Mucosa of descending colon (tissue), 3 donors: ENCODE measurements at regions not wholly inside any gene's neighbourhood (a gene's known extent, or its start where the extent isn't known, plus 50 kb on each side); places are given as distances from the start of the nearest gene placed in this dataset.
A peak's percentile ranks its signal among the peaks of the same experiment; 100 is the strongest.

Experiments used
- ATAC-seq: fragments of 200-7000 bp; cut with Tn5 transposase; one replicate; pipeline ENCODE4 v1.9.1; 2020; ENCODE audit warnings: mild to moderate bottlenecking, moderate library complexity
- DNase-seq, 3 donors: peaks; one replicate each; pipeline ENCODE4 v3.0.0-alpha.2; 2020
- H3K36me3 ChIP-seq: fragments of 200-600 bp; one replicate; pipeline ENCODE4 v1.8.0; 2021; ENCODE audit warnings: low read depth, mild to moderate bottlenecking
- H3K4me1 ChIP-seq: fragments of 200-600 bp; one replicate; pipeline ENCODE4 v1.8.0; 2021; ENCODE audit warnings: low read depth, mild to moderate bottlenecking
- H3K4me3 ChIP-seq: fragments of 200-600 bp; one replicate; pipeline ENCODE4 v1.8.0; 2021; ENCODE audit warnings: mild to moderate bottlenecking
- H3K9me3 ChIP-seq: fragments of 200-600 bp; one replicate; pipeline ENCODE4 v1.8.0; 2021; ENCODE audit warnings: mild to moderate bottlenecking
- intact Hi-C, 2 donors: fragments of 100-400 bp; cut with DNase I in 1 of 2; cut with micrococcal nuclease in 1 of 2; formaldehyde crosslinking; loops; one replicate each; pipeline versions ENCODE4 v1.11.0 to v1.11.1; 2022; cut with DNase I, micrococcal nuclease
- TF ChIP-seq, protein P1 (sequence below): fragments of 200-600 bp; IDR thresholded peaks from one replicate; pipeline ENCODE4 v1.8.0; 2022; ENCODE audit warnings: antibody characterized with exemption, mild to moderate bottlenecking
- donor health status: DM: no; HTN: no; CAD: no; lungs with moderate emphysema.
- donor health status: DM: no; HTN: no; CAD: no.
- donor health status: DM: no; HTN: yes; CAD: no.

DNA sequence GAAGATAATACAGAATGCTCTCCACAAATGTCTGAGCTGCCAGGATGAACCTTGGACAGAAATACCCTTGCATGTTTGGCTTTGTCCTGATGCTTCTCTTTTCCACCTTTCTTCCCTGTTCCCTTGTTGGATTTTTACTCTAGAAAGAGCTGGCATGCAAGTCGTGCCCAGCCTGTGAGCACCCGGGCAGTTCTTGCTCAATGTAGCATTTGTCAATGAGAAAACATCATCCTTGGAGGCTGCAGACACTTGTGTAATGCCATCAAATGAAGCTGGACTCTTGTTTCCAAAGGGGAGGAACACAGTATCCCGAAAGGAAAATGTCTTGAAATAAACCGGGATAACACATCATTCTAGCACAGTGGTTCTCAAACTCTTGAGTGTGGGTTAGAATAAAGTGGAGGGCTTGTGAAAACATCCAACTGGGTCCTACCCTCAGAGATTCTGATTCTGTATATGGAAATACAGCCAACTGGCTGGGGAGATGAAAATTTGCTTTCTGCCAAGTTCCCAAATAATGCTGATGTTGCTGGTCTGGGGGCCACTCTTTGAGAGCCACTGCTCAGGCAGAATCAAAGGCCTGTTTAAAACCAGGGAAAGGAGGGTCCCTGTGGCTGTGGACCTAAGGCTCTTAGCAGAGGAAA, 237.2 kb downstream of the SPATA18 start:
- TF ChIP-seq, protein P1, sequence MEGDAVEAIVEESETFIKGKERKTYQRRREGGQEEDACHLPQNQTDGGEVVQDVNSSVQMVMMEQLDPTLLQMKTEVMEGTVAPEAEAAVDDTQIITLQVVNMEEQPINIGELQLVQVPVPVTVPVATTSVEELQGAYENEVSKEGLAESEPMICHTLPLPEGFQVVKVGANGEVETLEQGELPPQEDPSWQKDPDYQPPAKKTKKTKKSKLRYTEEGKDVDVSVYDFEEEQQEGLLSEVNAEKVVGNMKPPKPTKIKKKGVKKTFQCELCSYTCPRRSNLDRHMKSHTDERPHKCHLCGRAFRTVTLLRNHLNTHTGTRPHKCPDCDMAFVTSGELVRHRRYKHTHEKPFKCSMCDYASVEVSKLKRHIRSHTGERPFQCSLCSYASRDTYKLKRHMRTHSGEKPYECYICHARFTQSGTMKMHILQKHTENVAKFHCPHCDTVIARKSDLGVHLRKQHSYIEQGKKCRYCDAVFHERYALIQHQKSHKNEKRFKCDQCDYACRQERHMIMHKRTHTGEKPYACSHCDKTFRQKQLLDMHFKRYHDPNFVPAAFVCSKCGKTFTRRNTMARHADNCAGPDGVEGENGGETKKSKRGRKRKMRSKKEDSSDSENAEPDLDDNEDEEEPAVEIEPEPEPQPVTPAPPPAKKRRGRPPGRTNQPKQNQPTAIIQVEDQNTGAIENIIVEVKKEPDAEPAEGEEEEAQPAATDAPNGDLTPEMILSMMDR, result no peak
- Histone ChIP-seq H3K4me3 (no peak overlapping the region), H3K9me3 (no peaks in the 10 kb centered on the region), H3K36me3 (no peaks in the 10 kb centered on the region), H3K4me1 (no peaks in the 10 kb centered on the region)
- DNase-seq (no peak), ATAC-seq (no peak)
- intact Hi-C loops, result no loop called here

DNA sequence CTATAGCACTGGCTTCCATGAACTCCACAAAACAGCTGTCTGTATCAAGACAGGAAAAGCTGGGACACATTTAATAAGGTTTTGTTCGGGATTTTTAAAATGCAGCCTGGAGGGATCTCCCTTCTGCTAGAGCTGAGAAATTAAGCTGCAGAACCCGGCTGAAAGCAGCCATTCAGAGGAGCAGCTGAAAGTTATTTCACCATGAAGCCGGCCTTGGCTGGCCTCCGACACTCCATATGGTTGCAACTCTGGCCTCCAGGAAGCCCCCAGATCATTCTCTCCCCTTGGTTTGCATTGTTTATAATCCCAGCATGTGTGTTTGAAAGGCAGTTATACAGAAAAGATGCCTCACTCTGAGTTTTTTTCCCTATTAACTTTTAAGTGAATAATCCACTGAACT, 239.4 kb downstream of the SPATA18 start:
- H3K4me3 ChIP-seq, result no peak overlapping the region
- ATAC-seq (no peak), DNase-seq (peak in 1 of 3 donors; percentile 3)
- TF ChIP-seq, protein P1, result no peak
- H3K36me3 ChIP-seq, result no peaks in the 10 kb centered on the region
- H3K9me3 ChIP-seq, result no peaks in the 10 kb centered on the region
- intact Hi-C loops, result no loop called here
- H3K4me1 ChIP-seq, result no peaks in the 10 kb centered on the region

DNA sequence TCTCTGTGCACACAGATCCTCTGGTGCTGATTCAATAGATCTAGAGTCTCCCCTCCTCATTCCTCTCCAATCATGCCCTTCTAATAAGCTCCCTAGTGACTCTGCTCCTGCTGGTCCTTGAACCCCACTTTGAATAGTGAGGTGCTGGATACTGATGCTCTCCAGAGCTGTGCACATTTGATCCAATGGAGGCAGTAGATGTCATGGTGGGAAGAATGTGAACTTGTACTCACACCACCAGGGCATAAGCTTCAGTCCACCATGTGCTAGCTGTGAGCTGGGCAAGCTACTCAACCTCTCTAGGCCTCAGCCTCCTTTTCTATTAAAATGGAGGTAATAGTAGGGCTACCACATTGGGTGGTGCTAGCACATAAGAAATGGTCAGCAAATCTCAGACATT, 241.1 kb downstream of the SPATA18 start:
- TF ChIP-seq, protein P1, result no peak
- intact Hi-C loops, result no loop called here

DNA sequence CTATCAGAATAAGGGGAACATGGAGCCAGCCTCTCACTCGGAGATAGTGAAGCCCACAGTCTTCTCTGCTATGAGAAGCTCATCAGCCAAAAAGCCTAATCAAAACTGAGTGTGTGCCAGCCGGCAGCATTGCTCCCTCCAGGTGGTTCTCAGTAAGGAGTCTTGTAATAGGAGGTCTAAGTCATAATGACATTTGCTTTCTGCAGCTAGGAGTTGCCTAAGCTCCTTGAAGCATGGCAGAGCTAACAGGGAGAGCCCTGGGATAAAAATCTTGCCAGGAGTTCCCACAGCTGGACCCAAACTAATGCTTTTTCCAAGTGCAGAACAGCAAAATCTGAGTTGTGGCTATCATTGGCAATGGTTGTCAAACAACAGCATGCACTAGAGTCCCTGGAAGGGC, 245.2 kb downstream of the SPATA18 start:
- ATAC-seq (no peak), DNase-seq (no peak)
- TF ChIP-seq, protein P1, result no peak
- Histone ChIP-seq H3K9me3 (no peaks in the 10 kb centered on the region), H3K4me1 (no peaks in the 10 kb centered on the region), H3K4me3 (no peak overlapping the region), H3K36me3 (no peaks in the 10 kb centered on the region)
- intact Hi-C loops, result no loop called here

More for the DNA sequence above, 241.1 kb downstream of the SPATA18 start:
- no peaks in the 10 kb centered on the region for H3K9me3 ChIP-seq
- DNase-seq, result no peak
- no peaks in the 10 kb centered on the region for H3K36me3 ChIP-seq
- no peak for ATAC-seq
- no peak overlapping the region for H3K4me3 ChIP-seq
- H3K4me1 ChIP-seq, result no peaks in the 10 kb centered on the region

DNA sequence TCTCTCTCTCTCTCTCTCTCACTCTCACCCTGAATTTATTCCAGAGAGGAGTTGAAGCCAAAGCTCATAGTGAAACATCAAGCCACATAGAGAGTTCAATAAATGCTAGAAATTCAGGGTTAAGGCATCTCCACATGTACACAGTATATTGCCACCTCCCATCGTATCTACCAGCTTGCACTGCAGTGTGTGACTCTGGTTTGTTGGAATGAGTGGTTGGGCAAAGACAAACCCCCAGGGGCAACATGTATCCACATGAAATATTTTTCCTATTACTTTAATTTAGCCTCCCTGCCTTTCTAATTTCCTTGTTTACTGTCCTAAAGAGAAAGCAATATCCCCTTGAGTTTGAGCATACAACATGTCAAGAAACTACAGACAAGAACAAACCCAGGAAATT, 247.3 kb downstream of the SPATA18 start:
- intact Hi-C loops, result no loop called here
- H3K9me3 ChIP-seq, result no peaks in the 10 kb centered on the region
- no peaks in the 10 kb centered on the region for H3K36me3 ChIP-seq
- no peak overlapping the region for H3K4me3 ChIP-seq
- TF ChIP-seq, protein P1, result no peak
- no peaks in the 10 kb centered on the region for H3K4me1 ChIP-seq
- DNase-seq, result no peak
- ATAC-seq, result no peak

DNA sequence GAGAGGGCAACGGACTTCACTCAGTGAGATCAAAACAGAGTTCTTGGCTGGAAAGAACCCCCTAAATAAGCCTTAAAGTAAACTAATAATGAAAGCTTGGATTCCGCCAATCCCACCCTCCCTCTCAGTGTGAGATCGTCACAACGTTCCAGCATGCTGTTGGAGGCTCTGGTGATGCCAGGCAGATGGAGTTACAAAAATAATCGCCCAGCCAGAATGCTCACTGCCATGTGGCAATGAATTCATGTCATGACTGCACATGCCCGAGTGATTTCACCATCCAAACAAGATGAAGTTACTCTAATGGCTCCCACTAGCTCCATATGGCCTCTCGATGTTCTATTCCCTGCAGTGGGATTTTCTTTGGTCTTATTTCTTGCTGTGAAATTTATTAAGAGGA, 248.0 kb downstream of the SPATA18 start:
- intact Hi-C loops, result no loop called here
- no peaks in the 10 kb centered on the region for H3K9me3 ChIP-seq
- no peaks in the 10 kb centered on the region for H3K4me1 ChIP-seq
- TF ChIP-seq, protein P1, result no peak
- ATAC-seq, result no peak
- no peaks in the 10 kb centered on the region for H3K36me3 ChIP-seq
- DNase-seq, result no peak
- H3K4me3 ChIP-seq, result no peak overlapping the region
